ENCODE measurements at regions not wholly inside any gene's neighbourhood (a gene's known extent, or its start where the extent isn't known, plus 50 kb on each side); places are given as distances from the start of the nearest gene placed in this dataset.

DNA sequence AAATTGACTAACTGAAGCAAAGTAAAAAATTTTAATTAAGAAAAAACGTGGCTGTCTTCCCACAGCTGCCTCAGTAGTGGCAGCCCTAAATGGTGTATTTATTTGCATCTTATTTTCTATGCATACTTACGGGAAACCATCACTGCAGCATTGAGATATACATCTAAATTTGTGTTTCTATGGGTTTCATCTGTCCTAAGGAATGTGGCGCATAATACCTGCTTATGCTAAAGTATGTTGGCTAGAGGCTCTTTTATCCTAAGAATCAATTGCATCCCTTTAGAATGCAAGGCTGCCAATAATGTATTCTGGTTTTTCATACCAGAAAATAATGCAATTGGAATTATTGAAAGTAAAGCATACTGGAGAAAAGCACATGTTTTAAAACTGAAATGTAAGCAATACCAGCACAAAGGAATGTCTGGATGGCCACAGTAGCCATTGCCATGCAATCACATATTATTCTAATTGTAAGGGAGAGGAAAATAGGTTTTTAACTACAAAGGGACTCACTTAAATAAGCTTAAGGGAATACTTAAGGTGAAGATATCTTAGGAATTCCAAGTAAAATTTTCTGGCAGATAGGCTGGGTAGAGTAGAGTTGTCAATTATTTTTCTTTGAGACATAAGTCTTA lies 834.5 kb upstream of the NECTIN3 start:
- in situ Hi-C loops (cut with MboI) (no loop called here), intact Hi-C loops (cut with micrococcal nuclease) (no loop called here)
- WGBS (ENCODE audit: insufficient coverage, low coverage, missing lambda C conversion rate), result 0% methylated on average over 3 of the region's 3 CpGs
- CTCF ChIA-PET (ENCODE audit: low intra/inter-chr PET ratio), result no interaction called here
- Histone ChIP-seq H2AFZ (ENCODE audit: low read depth, low read length) (no peak overlapping the region), H3K79me2 (ENCODE audit: control insufficient read depth, insufficient read depth, low read length) (no peaks in the 10 kb centered on the region), H3K9me3 (replicated peaks; ENCODE audit: control insufficient read depth, insufficient read depth, low read depth, low read length) (no peaks in the 10 kb centered on the region), H3K27ac (ENCODE audit: extremely low read depth, low read depth, low read length) (no peak overlapping the region), H3K4me3 (no peak overlapping the region), H3K27me3 (ENCODE audit: control insufficient read depth in 2 of 2, insufficient read depth in 2 of 2, low read length in 2 of 2) (no peaks in the 10 kb centered on the region), H3K4me2 (ENCODE audit: insufficient read depth, low read length) (no peak overlapping the region), H4K20me1 (replicated peaks; ENCODE audit: control insufficient read depth, insufficient read depth, low read length) (no peaks in the 10 kb centered on the region), H3K4me1 (replicated peaks in 1 of 2; ENCODE audit: control insufficient read depth in 2 of 2, insufficient read depth in 2 of 2, low read length in 2 of 2) (no peaks in the 10 kb centered on the region), H3K36me3 (ENCODE audit: control insufficient read depth, insufficient read depth, low read length) (no peaks in the 10 kb centered on the region), H3K9ac (ENCODE audit: insufficient read depth in 1 of 2, low read depth in 2 of 2, low read length in 2 of 2) (no peak overlapping the region), H3K9me1 (ENCODE audit: control insufficient read depth, insufficient read depth, low read length) (no peaks in the 10 kb centered on the region)
- no peak for DNase-seq (ENCODE audit: extremely low read depth in 1 of 4, low spot score in 3 of 4)
- POLR2A ChIA-PET, result no interaction called here
- FAIRE-seq, result no peak
- TF ChIP-seq YY1 (IDR thresholded peaks at IDR 0.05; ENCODE audit: borderline replicate concordance in 1 of 3, control insufficient read depth in 1 of 3, extremely low read depth in 1 of 3, insufficient read depth in 3 of 3, insufficient read length in 1 of 3, insufficient replicate concordance in 2 of 3, low read depth in 1 of 3, low read length in 2 of 3) (no peak), HMGN3 (IDR thresholded peaks at IDR 0.05; ENCODE audit: borderline replicate concordance, extremely low read depth, insufficient read length, low read depth, low read length) (no peak), ZFP1 (CRISPR knock-in tag; IDR thresholded peaks at IDR 0.05) (no peak)
- TF ChIP-seq, protein P1, sequence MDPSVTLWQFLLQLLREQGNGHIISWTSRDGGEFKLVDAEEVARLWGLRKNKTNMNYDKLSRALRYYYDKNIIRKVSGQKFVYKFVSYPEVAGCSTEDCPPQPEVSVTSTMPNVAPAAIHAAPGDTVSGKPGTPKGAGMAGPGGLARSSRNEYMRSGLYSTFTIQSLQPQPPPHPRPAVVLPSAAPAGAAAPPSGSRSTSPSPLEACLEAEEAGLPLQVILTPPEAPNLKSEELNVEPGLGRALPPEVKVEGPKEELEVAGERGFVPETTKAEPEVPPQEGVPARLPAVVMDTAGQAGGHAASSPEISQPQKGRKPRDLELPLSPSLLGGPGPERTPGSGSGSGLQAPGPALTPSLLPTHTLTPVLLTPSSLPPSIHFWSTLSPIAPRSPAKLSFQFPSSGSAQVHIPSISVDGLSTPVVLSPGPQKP (CRISPR knock-in tag; IDR thresholded peaks at IDR 0.05), result no peak
- no peak for ATAC-seq
- BruUV-seq (replicated peaks), result no TSS peak

All from K562 (cell line).